IMR-90 (cell line): ENCODE measurements at regions not wholly inside any gene's neighbourhood (a gene's known extent, or its start where the extent isn't known, plus 50 kb on each side); places are given as distances from the start of the nearest gene placed in this dataset.

ENCODE experiments used
- ATAC-seq: fragments of 200-7000 bp; cut with Tn5 transposase; 2 replicates; pipeline ENCODE4 v1.9.1; 2020; ENCODE audit warnings: low read depth, mild to moderate bottlenecking, moderate library complexity
- BruUV-seq: library from RNA; stranded (reverse); fragments of 400-500 nt; replicated peaks from 2 replicates; lab custom pipeline; 2021; lab: Mats Ljungman, UMichigan
- CTCF ChIA-PET: fragments of 300-600 bp; formaldehyde crosslinking; extraction: SDS; loops from one replicate; lab custom pipeline; 2021; ENCODE audit warnings: antibody characterized with exemption; lab: Yijun Ruan, JAX
- POLR2A ChIA-PET: fragments of 300-600 bp; sonication (Branson Sonifier 250); formaldehyde crosslinking; loops from one replicate; lab custom pipeline; 2022; ENCODE audit warnings: antibody characterized with exemption; ENCODE audit not compliant: unreplicated experiment; lab: Charles Lee
- DNase-seq: peaks from one replicate; pipeline ENCODE4 v3.0.0; 2013
- H2AFZ ChIP-seq: replicated peaks from 2 replicates; pipeline ENCODE3; 2013; ENCODE audit warnings: low read length, mild to moderate bottlenecking; ENCODE audit not compliant: poor library complexity
- H2AK5ac ChIP-seq: 2 replicates; pipeline ENCODE4 v1.6.1; 2013; ENCODE audit warnings: low read depth, low read length, inconsistent platforms
- H2AK9ac ChIP-seq: replicated peaks from 2 replicates; pipeline ENCODE3; 2013; ENCODE audit warnings: mild to moderate bottlenecking, low read depth, low read length, moderate library complexity; ENCODE audit not compliant: poor library complexity
- H2BK120ac ChIP-seq: 2 replicates; pipeline ENCODE4 v1.6.1; 2013; ENCODE audit warnings: low read depth, low read length, inconsistent platforms
- H2BK15ac ChIP-seq: 3 replicates; pipeline ENCODE4 v1.6.1; 2013; ENCODE audit warnings: low read depth, low read length, inconsistent platforms
- H2BK20ac ChIP-seq: 2 replicates; pipeline ENCODE4 v1.6.1; 2013; ENCODE audit warnings: low read depth, mild to moderate bottlenecking, inconsistent platforms, low read length, moderate library complexity
- H2BK5ac ChIP-seq: 2 replicates; pipeline ENCODE4 v1.6.1; 2013; ENCODE audit warnings: mild to moderate bottlenecking, low read depth, low read length, inconsistent platforms; ENCODE audit not compliant: poor library complexity, severe bottlenecking
- H3K14ac ChIP-seq: replicated peaks from 2 replicates; pipeline ENCODE4 v1.6.1; 2013; ENCODE audit warnings: low read depth, low read length, inconsistent platforms
- H3K18ac ChIP-seq: 2 replicates; pipeline ENCODE4 v1.6.1; 2013; ENCODE audit warnings: low read depth, low read length, control low read depth
- H3K23ac ChIP-seq: 2 replicates; pipeline ENCODE4 v1.6.1; 2013; ENCODE audit warnings: low read depth, low read length, inconsistent platforms
- H3K27ac ChIP-seq: 2 replicates; pipeline ENCODE4 v1.5.1; 2013; ENCODE audit warnings: mild to moderate bottlenecking, control low read depth, low read length; ENCODE audit not compliant: insufficient read depth
- H3K27me3 ChIP-seq: 2 replicates; pipeline ENCODE4 v1.6.1; 2013; ENCODE audit warnings: low read length; ENCODE audit not compliant: control insufficient read depth, insufficient read depth
- H3K36me3 ChIP-seq: 2 replicates; pipeline ENCODE4 v1.6.1; 2013; ENCODE audit warnings: low read length, mixed read lengths; ENCODE audit not compliant: control insufficient read depth, insufficient read depth
- H3K4ac ChIP-seq: 2 replicates; pipeline ENCODE4 v1.6.1; 2013; ENCODE audit warnings: low read depth, low read length, inconsistent platforms
- H3K4me1 ChIP-seq: 2 replicates; pipeline ENCODE4 v1.6.1; 2013; ENCODE audit warnings: low read length, mixed read lengths; ENCODE audit not compliant: control insufficient read depth, insufficient read depth
- H3K4me2 ChIP-seq: 2 replicates; pipeline ENCODE4 v1.6.1; 2013; ENCODE audit warnings: low read depth, mild to moderate bottlenecking, control low read depth, low read length, moderate library complexity
- H3K4me3 ChIP-seq: 2 replicates; pipeline ENCODE4 v1.5.1; 2013; ENCODE audit warnings: low read depth, mild to moderate bottlenecking, control low read depth, low read length, moderate library complexity; ENCODE audit not compliant: insufficient read depth
- H3K56ac ChIP-seq: 2 replicates; pipeline ENCODE4 v1.6.1; 2013; ENCODE audit warnings: low read length, inconsistent platforms; ENCODE audit not compliant: insufficient read depth; ENCODE audit errors: extremely low read depth
- H3K79me1 ChIP-seq, 2 experiments: 2 replicates each; pipeline ENCODE4 v1.6.1; 2013; ENCODE audit warnings: low read length in 2 of 2, inconsistent platforms in 1 of 2, low read depth in 1 of 2
- H3K9ac ChIP-seq: 2 replicates; pipeline ENCODE4 v1.6.1; 2013; ENCODE audit warnings: low read depth, low read length, control low read depth
- H3K9me1 ChIP-seq: 2 replicates; pipeline ENCODE4 v1.6.1; 2013; ENCODE audit warnings: low read length, inconsistent platforms; ENCODE audit not compliant: insufficient read depth
- H3K9me3 ChIP-seq: 2 replicates; pipeline ENCODE4 v1.6.1; 2013; ENCODE audit warnings: low read length; ENCODE audit not compliant: control insufficient read depth, insufficient read depth
- H4K20me1 ChIP-seq: 2 replicates; pipeline ENCODE4 v1.6.1; 2013; ENCODE audit warnings: low read length, inconsistent platforms; ENCODE audit not compliant: insufficient read depth
- H4K5ac ChIP-seq: 2 replicates; pipeline ENCODE4 v1.6.1; 2013; ENCODE audit warnings: mild to moderate bottlenecking, low read depth, low read length, control low read depth
- H4K8ac ChIP-seq, 2 experiments: 2 replicates each; pipeline ENCODE4 v1.6.1; 2013; ENCODE audit warnings: low read depth in 2 of 2, low read length in 2 of 2, control low read depth in 1 of 2, inconsistent platforms in 1 of 2
- H4K91ac ChIP-seq: 2 replicates; pipeline ENCODE4 v1.6.1; 2013; ENCODE audit warnings: low read depth, low read length, inconsistent platforms; ENCODE audit not compliant: insufficient read depth
- BHLHE40 ChIP-seq: fragments of 150-350 bp; IDR thresholded peaks from 2 replicates; pipeline ENCODE4 v1.6.1; 2016; ENCODE audit warnings: mild to moderate bottlenecking, low read depth, low read length
- CEBPB ChIP-seq: IDR thresholded peaks from 2 replicates; pipeline ENCODE4 v1.6.1; 2012; ENCODE audit warnings: low read depth, low read length, improper control_type of control experiment
- CHD1 ChIP-seq: IDR thresholded peaks from 2 replicates; pipeline ENCODE4 v1.6.1; 2012; ENCODE audit warnings: low read depth, low read length, improper control_type of control experiment
- FOS ChIP-seq: fragments of 150-350 bp; IDR thresholded peaks from 2 replicates; pipeline ENCODE4 v1.6.1; 2016; ENCODE audit warnings: low read depth, low read length
- MAFK ChIP-seq: IDR thresholded peaks from 2 replicates; pipeline ENCODE4 v1.6.1; 2012; ENCODE audit warnings: low read depth, low read length, improper control_type of control experiment
- MXI1 ChIP-seq: IDR thresholded peaks from 2 replicates; pipeline ENCODE4 v1.6.1; 2012; ENCODE audit warnings: low read depth, mild to moderate bottlenecking, low read length, moderate library complexity, borderline replicate concordance
- POLR2A ChIP-seq: IDR thresholded peaks from 2 replicates; pipeline ENCODE4 v1.6.1; 2012; ENCODE audit warnings: mild to moderate bottlenecking, low read depth, low read length
- RAD21 ChIP-seq: IDR thresholded peaks from 2 replicates; pipeline ENCODE4 v1.6.1; 2012; ENCODE audit warnings: low read length, improper control_type of control experiment
- RCOR1 ChIP-seq: IDR thresholded peaks from 2 replicates; pipeline ENCODE4 v1.6.1; 2012; ENCODE audit warnings: mild to moderate bottlenecking, low read length, improper control_type of control experiment; ENCODE audit not compliant: insufficient replicate concordance
- SMC3 ChIP-seq: fragments of 150-350 bp; IDR thresholded peaks from 2 replicates; pipeline ENCODE4 v1.6.1; 2016; ENCODE audit warnings: low read depth, mild to moderate bottlenecking, antibody characterized with exemption, low read length, moderate library complexity
- USF2 ChIP-seq: fragments of 150-350 bp; IDR thresholded peaks from 2 replicates; pipeline ENCODE4 v1.6.1; 2017; ENCODE audit warnings: mild to moderate bottlenecking, antibody characterized with exemption, low read length, low read depth
- WGBS, 2 experiments: methylation state at CpG; one replicate each; pipeline versions ENCODE4 v1.1.5 to v1.1.7; 2013; ENCODE audit warnings: missing lambda C conversion rate in 2 of 2; ENCODE audit not compliant: insufficient read length in 1 of 2; ENCODE audit errors: extremely low coverage in 2 of 2; 5-methylcytosine and 5-hydroxymethylcytosine counted together
- dilution Hi-C: fragments of 300-500 bp; cut with HindIII; formaldehyde crosslinking; loops from one replicate; pipeline ENCODE4 v1.14.3; 2018; ENCODE audit warnings: low sequenced_read_pairs; ENCODE audit not compliant: unreplicated experiment
- in situ Hi-C: fragments of 300-500 bp; cut with MboI; formaldehyde crosslinking; loops from 3 replicates; pipeline ENCODE4 v1.14.3; 2019; ENCODE audit warnings: low sequenced_read_pairs, inconsistent platforms, mixed read lengths
- intact Hi-C: fragments of 100-400 bp; cut with micrococcal nuclease; formaldehyde crosslinking; loops from 2 replicates; pipeline ENCODE4 v1.10.0; 2022

GRCh38 chr2:146203064-146203624 lies 1641.7 kb upstream of the ACVR2A start:
- dilution Hi-C loops: no loop called here
- ATAC-seq (no peak), DNase-seq (no peak)
- H2BK20ac ChIP-seq: no peak overlapping the region
- no peaks in the 10 kb centered on the region for H3K79me1 ChIP-seq
- no peaks in the 10 kb centered on the region for H3K9me1 ChIP-seq
- no peak overlapping the region for H3K14ac ChIP-seq
- H3K4me3 ChIP-seq: no peak overlapping the region
- no peaks in the 10 kb centered on the region for H4K20me1 ChIP-seq
- H3K27me3 ChIP-seq: no peaks in the 10 kb centered on the region
- no peak overlapping the region for H3K56ac ChIP-seq
- no TSS peak for BruUV-seq
- H4K91ac ChIP-seq: no peak overlapping the region
- no peaks in the 10 kb centered on the region for H3K4me1 ChIP-seq
- no peak overlapping the region for H3K23ac ChIP-seq
- H2BK120ac ChIP-seq: no peak overlapping the region
- ChIA-PET CTCF (no interaction called here), POLR2A (no interaction called here)
- no peak overlapping the region for H3K4me2 ChIP-seq
- no peak overlapping the region for H3K27ac ChIP-seq
- H4K5ac ChIP-seq: no peak overlapping the region
- in situ Hi-C loops: no loop called here
- H3K4ac ChIP-seq: no peak overlapping the region
- H4K8ac ChIP-seq: no peak overlapping the region
- H2AK9ac ChIP-seq: no peak overlapping the region
- H2BK15ac ChIP-seq: no peak overlapping the region
- H2BK5ac ChIP-seq: no peak overlapping the region
- no CpG with 5 or more reads among the region's 5 CpGs for WGBS, 2 experiments
- no peaks in the 10 kb centered on the region for H3K9me3 ChIP-seq
- intact Hi-C loops: no loop called here
- no peak overlapping the region for H3K18ac ChIP-seq
- H3K36me3 ChIP-seq: no peaks in the 10 kb centered on the region
- no peak overlapping the region for H2AFZ ChIP-seq
- TF ChIP-seq CHD1 (no peak), POLR2A (no peak), MAFK (no peak), SMC3 (no peak), BHLHE40 (no peak), FOS (no peak), RCOR1 (no peak), USF2 (no peak), RAD21 (no peak), CEBPB (no peak), MXI1 (no peak)
- H3K9ac ChIP-seq: no peak overlapping the region
- H2AK5ac ChIP-seq: no peak overlapping the region
